EH (cell line): ENCODE measurements at regions not wholly inside any gene's neighbourhood (a gene's known extent, or its start where the extent isn't known, plus 50 kb on each side); places are given as distances from the start of the nearest gene placed in this dataset.
"Not testable (repeated sequence)": the region's sequence is repeated elsewhere in the genome, so short reads cannot be mapped to it uniquely, and the experiment has no call there.

Experiments
- DNase-seq: peaks from one replicate; pipeline ENCODE4 v3.0.0-alpha.2; 2015; ENCODE audit warnings: low read depth

- DNase-seq: peak; percentile 83
These were observed 217.6 kb downstream of the NPR3 start for GRCh38 chr5:32928761-32929160.

GRCh38 chr5:32931438-32931837, 220.3 kb downstream of the NPR3 start:
- not testable (repeated sequence) for DNase-seq

- DNase-seq: peak; percentile 11
These were observed 221.3 kb downstream of the NPR3 start for GRCh38 chr5:32932241-32932935.

GRCh38 chr5:32933692-32934091, 222.6 kb downstream of the NPR3 start:
- DNase-seq: peak; percentile 25

- DNase-seq: peak; percentile 12
These were observed 223.4 kb downstream of the NPR3 start for GRCh38 chr5:32934529-32934928.

- DNase-seq: no peak
These were observed 224.2 kb downstream of the NPR3 start for GRCh38 chr5:32935283-32935682.

GRCh38 chr5:32936329-32936728, 225.2 kb downstream of the NPR3 start:
- DNase-seq: peak; percentile 12

- DNase-seq: peak; percentile 28
These were observed 231.3 kb downstream of the NPR3 start for GRCh38 chr5:32942225-32942989.

GRCh38 chr5:32949286-32949970, 238.3 kb downstream of the NPR3 start:
- peak; percentile 19 for DNase-seq

- DNase-seq: no peak
These were observed 239.9 kb downstream of the NPR3 start for GRCh38 chr5:32951003-32951402.

GRCh38 chr5:32951878-32952277, 240.8 kb downstream of the NPR3 start:
- no peak for DNase-seq

- not testable (repeated sequence) for DNase-seq
These were observed 241.3 kb downstream of the NPR3 start for GRCh38 chr5:32952421-32952820.

- peak; percentile 61 for DNase-seq
These were observed 242.6 kb downstream of the NPR3 start for GRCh38 chr5:32953694-32954093.

- DNase-seq: no peak
These were observed 244.7 kb downstream of the NPR3 start for GRCh38 chr5:32955814-32956213.

GRCh38 chr5:32960340-32961058, 249.4 kb downstream of the NPR3 start:
- peak; percentile 11 for DNase-seq

GRCh38 chr5:32961059-32961415, 249.9 kb downstream of the NPR3 start:
- DNase-seq: no peak

- DNase-seq: peak; percentile 71
These were observed 253.1 kb downstream of the NPR3 start for GRCh38 chr5:32964261-32964660.

- DNase-seq: no peak
These were observed 262.5 kb downstream of the NPR3 start for GRCh38 chr5:32973646-32974045.

- DNase-seq: peak; percentile 12
These were observed 264.7 kb downstream of the NPR3 start for GRCh38 chr5:32975656-32976375.

GRCh38 chr5:32981061-32981460, 269.9 kb downstream of the NPR3 start:
- DNase-seq: peak; percentile 33

GRCh38 chr5:32984851-32985610, 273.9 kb downstream of the NPR3 start:
- peak; percentile 80 for DNase-seq
